Naive B cell (primary cell): ENCODE measurements at regions not wholly inside any gene's neighbourhood (a gene's known extent, or its start where the extent isn't known, plus 50 kb on each side); places are given as distances from the start of the nearest gene placed in this dataset.

Source experiments
- ATAC-seq, 2 donors: fragments of 150-1000 bp; cut with Tn5 transposase; 2 replicates each; pipeline ENCODE4 v1.10.0; 2021; ENCODE audit warnings: low read depth in 2 of 2, mild to moderate bottlenecking in 2 of 2, moderate library complexity in 2 of 2
- DNase-seq: peaks from one replicate; pipeline ENCODE4 v3.0.0; 2022
- H3K27ac Mint-ChIP-seq, 6 donors: one replicate each; pipeline ENCODE4 v1.8.0; 2020 to 2022; ENCODE audit warnings: mild to moderate bottlenecking in 6 of 6, mixed read lengths in 6 of 6, moderate library complexity in 5 of 6, inconsistent platforms in 2 of 6
- H3K27me3 Mint-ChIP-seq, 3 donors: one replicate each; pipeline ENCODE4 v1.8.0; 2021 to 2022; ENCODE audit warnings: mixed read lengths in 3 of 3, mild to moderate bottlenecking in 1 of 3
- H3K36me3 Mint-ChIP-seq, 2 donors: one replicate each; pipeline ENCODE4 v1.8.0; 2020 to 2022; ENCODE audit warnings: mixed read lengths in 2 of 2, inconsistent platforms in 1 of 2, mild to moderate bottlenecking in 1 of 2
- H3K4me1 Mint-ChIP-seq, 3 donors: one replicate each; pipeline ENCODE4 v1.8.0; 2020 to 2022; ENCODE audit warnings: mixed read lengths in 3 of 3, inconsistent platforms in 1 of 3, mild to moderate bottlenecking in 1 of 3, moderate library complexity in 1 of 3
- H3K4me3 Mint-ChIP-seq, 8 donors: one replicate each; pipeline ENCODE4 v1.8.0; 2020 to 2022; ENCODE audit warnings: mild to moderate bottlenecking in 8 of 8, mixed read lengths in 8 of 8, moderate library complexity in 8 of 8, inconsistent platforms in 2 of 8
- H3K9me3 Mint-ChIP-seq, 7 donors: one replicate each; pipeline ENCODE4 v1.8.0; 2020 to 2022; ENCODE audit warnings: mixed read lengths in 7 of 7, mild to moderate bottlenecking in 5 of 7, inconsistent platforms in 2 of 7, moderate library complexity in 1 of 7

DNA sequence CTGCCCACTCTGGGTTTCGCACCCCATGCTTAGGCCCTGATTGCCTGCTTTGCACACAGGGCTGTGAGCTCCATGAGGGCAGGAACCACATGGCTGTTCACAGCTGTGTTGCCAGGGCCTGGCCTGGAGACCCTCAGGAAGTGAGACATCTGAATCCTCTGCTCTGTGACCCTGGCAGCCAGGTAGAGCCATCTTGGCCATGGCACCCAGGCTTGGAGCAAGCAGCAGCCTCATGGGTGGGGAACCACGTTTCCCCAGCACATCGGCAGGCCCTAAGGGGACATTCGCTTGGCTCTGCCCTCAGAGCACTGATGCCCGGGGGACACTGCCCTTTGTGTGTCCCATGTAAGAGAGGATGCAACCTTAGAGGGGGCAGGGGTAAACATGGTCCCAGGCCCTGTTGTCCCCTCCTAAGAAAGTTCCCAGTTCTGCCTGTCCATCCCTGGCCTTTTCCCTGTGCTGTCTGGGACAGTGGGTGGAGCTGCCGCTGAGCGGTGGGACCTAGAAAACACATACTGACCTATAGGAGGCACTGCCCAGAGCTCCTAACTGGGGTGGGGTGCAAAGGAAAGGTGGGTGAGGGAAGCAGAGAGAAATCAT is 144.1 kb upstream of the IER5L start:
- peaks cover 8 to 14% (median 9%) of the 10 kb centered on the region in 3 donors for H3K4me1 Mint-ChIP-seq
- H3K27me3 Mint-ChIP-seq = peaks cover 4 to 35% (median 21%) of the 10 kb centered on the region in 3 donors
- H3K9me3 Mint-ChIP-seq = no peaks in the 10 kb centered on the region
- ATAC-seq (no peak), DNase-seq (no peak)
- H3K4me3 Mint-ChIP-seq = peak overlapping the region in 6 of 8 donors; percentile 20 to 79 (median 31)
- no peak overlapping the region for H3K27ac Mint-ChIP-seq
- no peaks in the 10 kb centered on the region for H3K36me3 Mint-ChIP-seq

DNA sequence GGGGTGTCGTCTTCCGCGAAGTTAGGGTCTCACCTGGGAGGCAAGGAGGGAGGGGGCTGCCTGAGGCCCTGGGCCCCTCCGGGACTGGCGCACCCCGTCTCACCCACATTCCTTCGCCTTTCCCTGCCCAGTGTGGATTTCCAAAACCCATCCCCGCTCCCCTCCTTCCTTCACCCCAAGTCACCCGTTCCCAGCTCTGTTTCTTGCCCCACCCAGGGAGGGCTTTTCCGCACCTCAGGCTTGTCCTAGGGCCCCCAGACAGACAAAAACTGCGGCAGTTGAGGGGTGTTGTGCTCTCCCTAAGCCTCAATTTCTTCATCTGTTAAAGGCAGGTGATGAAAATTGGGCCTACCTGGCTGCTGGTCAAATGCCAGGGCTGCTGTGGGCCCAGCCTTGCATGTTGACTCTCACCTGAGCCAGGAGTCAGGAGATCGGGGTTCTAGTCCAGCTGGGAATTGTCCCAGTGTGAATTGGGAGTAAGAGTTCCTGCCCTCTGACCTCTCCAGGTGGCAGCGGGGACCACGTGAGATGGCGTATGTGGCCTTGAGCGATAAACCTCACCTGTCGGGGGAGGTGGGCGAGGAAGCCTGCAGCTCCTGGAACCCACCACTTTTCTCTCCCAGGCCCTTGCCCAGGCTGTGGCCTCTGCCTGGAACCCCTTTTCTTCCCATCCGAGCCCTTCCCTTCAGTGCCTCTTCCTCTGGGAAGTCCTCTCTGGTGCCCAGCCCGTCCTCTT is 143.4 kb upstream of the IER5L start:
- Mint-ChIP-seq H3K4me1 (peaks cover 8 to 14% (median 9%) of the 10 kb centered on the region in 3 donors), H3K36me3 (no peaks in the 10 kb centered on the region), H3K9me3 (no peaks in the 10 kb centered on the region), H3K27ac (peak overlapping the region in 1 of 6 donors; percentile 9), H3K27me3 (peaks cover 8 to 35% (median 27%) of the 10 kb centered on the region in 3 donors), H3K4me3 (peak overlapping the region in 7 of 8 donors; percentile 6 to 79 (median 68))
- no peak for ATAC-seq
- no peak for DNase-seq

- no peaks in the 10 kb centered on the region for H3K36me3 Mint-ChIP-seq
- peak overlapping the region in 4 of 6 donors; percentile 31 to 98 (median 66) for H3K27ac Mint-ChIP-seq
- DNase-seq (peak; percentile 30), ATAC-seq (peak; percentile 87 to 88)
- H3K4me3 Mint-ChIP-seq = peak overlapping the region; percentile 51 to 92 (median 82)
- H3K4me1 Mint-ChIP-seq = peaks cover 8 to 14% (median 9%) of the 10 kb centered on the region in 3 donors
- no peaks in the 10 kb centered on the region for H3K9me3 Mint-ChIP-seq
- H3K27me3 Mint-ChIP-seq = peaks cover 8 to 35% (median 32%) of the 10 kb centered on the region in 3 donors
Measured at GRCh38 chr9:129320575-129321285, 142.7 kb upstream of the IER5L start.

DNA sequence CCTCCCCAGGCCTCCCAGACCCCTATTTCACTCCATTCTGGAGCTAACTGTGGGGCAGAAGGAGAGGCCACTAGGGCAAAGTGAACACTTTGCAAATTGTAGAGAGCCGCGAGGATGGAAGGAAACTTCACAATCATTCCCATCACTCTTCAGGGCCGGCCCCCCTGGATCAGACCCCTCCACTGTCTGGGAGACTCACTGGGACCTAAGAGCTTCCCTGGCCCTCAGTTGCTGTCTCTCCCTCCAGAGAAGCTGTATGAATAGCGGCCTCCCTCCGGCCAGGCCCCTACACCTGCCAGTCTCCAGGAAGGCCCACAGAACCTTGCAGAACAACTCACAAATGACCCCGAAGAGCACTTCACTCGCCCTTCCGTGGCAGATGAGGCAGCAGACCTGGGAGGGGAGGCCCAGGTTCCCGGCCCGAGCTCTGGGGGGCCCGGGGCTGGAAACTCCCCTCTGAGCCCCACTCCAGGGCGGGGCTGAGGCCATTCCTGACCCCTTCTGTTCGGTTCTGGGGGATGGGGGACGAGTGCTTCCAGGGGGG is 141.9 kb upstream of the IER5L start:
- H3K4me1 Mint-ChIP-seq = peaks cover 8 to 14% (median 9%) of the 10 kb centered on the region in 3 donors
- peaks cover 8 to 35% (median 32%) of the 10 kb centered on the region in 3 donors for H3K27me3 Mint-ChIP-seq
- ATAC-seq (peak in 1 of 2 donors; percentile 7), DNase-seq (no peak)
- no peaks in the 10 kb centered on the region for H3K36me3 Mint-ChIP-seq
- no peaks in the 10 kb centered on the region for H3K9me3 Mint-ChIP-seq
- peak overlapping the region in 6 of 8 donors; percentile 58 to 92 (median 80) for H3K4me3 Mint-ChIP-seq
- H3K27ac Mint-ChIP-seq = peak overlapping the region in 2 of 6 donors; percentile 15 to 82

- ATAC-seq (no peak), DNase-seq (no peak)
- Mint-ChIP-seq H3K4me1 (peaks cover 8 to 14% (median 9%) of the 10 kb centered on the region in 3 donors), H3K36me3 (no peaks in the 10 kb centered on the region), H3K27ac (peak overlapping the region in 1 of 6 donors; percentile 78), H3K27me3 (peaks cover 8 to 35% (median 32%) of the 10 kb centered on the region in 3 donors), H3K9me3 (no peaks in the 10 kb centered on the region), H3K4me3 (peak overlapping the region in 1 of 8 donors; percentile 71)
Measured at GRCh38 chr9:129319076-129319937, 141.2 kb upstream of the IER5L start.

- Mint-ChIP-seq H3K4me1 (peaks cover 8 to 14% (median 9%) of the 10 kb centered on the region in 3 donors), H3K36me3 (no peaks in the 10 kb centered on the region), H3K27ac (peak overlapping the region in 1 of 6 donors; percentile 68), H3K4me3 (no peak overlapping the region), H3K9me3 (no peaks in the 10 kb centered on the region), H3K27me3 (peaks cover 8 to 35% (median 32%) of the 10 kb centered on the region in 3 donors)
- DNase-seq (no peak), ATAC-seq (no peak)
Measured at GRCh38 chr9:129318121-129319075, 140.3 kb upstream of the IER5L start.

DNA sequence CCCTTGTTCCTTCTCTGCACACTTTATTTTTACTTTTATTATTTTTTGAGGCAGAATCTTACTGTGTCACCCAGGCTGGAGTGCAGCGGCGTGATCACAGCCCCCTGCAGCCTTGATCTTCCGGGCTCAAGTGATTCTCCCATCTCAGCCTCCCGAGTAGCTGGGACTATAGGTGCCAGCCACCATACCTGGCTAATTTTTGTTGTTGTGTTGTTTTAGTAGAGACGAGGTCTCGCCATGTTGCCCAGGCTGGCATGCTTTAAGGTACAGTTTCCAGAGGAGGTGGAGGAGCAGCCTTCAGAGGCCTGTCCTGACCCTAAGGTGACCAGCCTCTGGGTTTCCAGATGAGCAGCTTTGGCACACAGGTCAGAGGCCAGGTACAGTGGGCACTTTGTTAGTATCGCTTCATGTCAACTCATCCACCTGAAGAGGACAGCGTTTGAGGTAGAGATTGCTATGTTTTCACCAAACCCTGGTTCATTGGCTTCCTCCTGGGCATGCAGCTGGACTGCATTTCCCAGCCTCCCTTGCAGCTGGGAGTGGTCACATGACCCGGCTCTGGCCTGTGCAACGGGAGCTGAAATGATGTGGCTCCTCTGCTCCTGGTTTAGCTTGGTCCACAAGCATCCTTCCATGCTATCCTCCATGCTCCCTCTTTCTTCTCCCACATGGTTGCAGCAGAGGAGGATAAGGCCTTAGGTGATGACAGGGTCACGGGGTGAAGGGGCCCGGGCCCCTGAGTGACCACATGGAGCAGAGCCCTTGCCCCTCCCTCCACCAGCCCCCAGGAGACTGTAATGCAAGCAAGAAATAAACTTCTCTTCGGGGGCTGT is 139.3 kb upstream of the IER5L start:
- Mint-ChIP-seq H3K4me1 (peaks cover 8 to 17% (median 9%) of the 10 kb centered on the region in 3 donors), H3K27me3 (peaks cover 8 to 37% (median 36%) of the 10 kb centered on the region in 3 donors), H3K27ac (peak overlapping the region in 1 of 6 donors; percentile 38), H3K4me3 (no peak overlapping the region), H3K9me3 (no peaks in the 10 kb centered on the region), H3K36me3 (no peaks in the 10 kb centered on the region)
- ATAC-seq (no peak), DNase-seq (no peak)

- Mint-ChIP-seq H3K9me3 (no peaks in the 10 kb centered on the region), H3K36me3 (no peaks in the 10 kb centered on the region), H3K27me3 (peaks cover 8 to 46% (median 38%) of the 10 kb centered on the region in 3 donors), H3K4me3 (no peak overlapping the region), H3K27ac (peak overlapping the region in 1 of 6 donors; percentile 22), H3K4me1 (peaks cover 8 to 19% (median 9%) of the 10 kb centered on the region in 3 donors)
- ATAC-seq = no peak
- DNase-seq = no peak
Measured at GRCh38 chr9:129316281-129317030, 138.4 kb upstream of the IER5L start.

DNA sequence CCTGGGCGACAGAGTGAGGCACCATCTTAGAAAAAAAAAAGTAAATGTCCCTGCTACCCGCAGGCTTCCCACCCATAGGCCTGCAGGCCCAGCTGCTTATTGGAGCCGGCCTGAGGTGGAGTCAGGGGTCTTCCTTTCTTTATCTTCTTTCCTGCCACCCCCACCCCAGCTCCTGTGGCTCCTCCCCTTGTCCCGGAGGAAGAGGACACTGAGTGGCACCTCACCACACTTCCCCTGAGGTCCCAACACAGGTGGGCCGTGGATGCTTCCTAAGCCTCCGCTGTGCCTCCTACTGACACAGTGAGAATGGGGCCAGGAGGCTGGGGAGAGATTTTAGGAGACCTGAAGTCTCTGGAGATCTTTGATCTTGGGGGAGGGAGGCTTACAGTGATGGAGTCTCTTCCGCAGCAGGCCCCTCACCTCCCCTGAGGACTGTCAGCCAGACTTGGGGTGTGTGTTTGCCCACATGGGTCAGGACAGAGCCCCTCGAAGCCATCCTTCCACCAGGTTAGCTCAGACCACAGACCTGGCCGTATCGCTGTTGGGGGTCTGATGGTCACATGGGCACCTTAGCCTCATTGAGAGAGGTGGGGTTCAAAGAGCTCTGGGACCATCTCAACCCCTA is 135.4 kb upstream of the IER5L start:
- peaks cover 0 to 6% (median 0%) of the 10 kb centered on the region in 7 donors for H3K9me3 Mint-ChIP-seq
- DNase-seq (no peak), ATAC-seq (no peak)
- no peak overlapping the region for H3K27ac Mint-ChIP-seq
- peaks cover 0 to 6% (median 0%) of the 10 kb centered on the region in 3 donors for H3K4me1 Mint-ChIP-seq
- H3K36me3 Mint-ChIP-seq = no peaks in the 10 kb centered on the region
- peaks cover 9 to 43% (median 33%) of the 10 kb centered on the region in 3 donors for H3K27me3 Mint-ChIP-seq
- no peak overlapping the region for H3K4me3 Mint-ChIP-seq
